ENCODE measurements at regions not wholly inside any gene's neighbourhood (a gene's known extent, or its start where the extent isn't known, plus 50 kb on each side); places are given as distances from the start of the nearest gene placed in this dataset.

- ATAC-seq (replicated peaks in 1 of 2) (no peak), DNase-seq (no peak)
- Mint-ChIP-seq H3K36me3 (ENCODE audit: insufficient read depth in 2 of 2) (peaks cover 0 to 4% of the 10 kb centered on the region in 2 donors), H3K27ac (no peak overlapping the region), H3K9me3 (peaks cover 4 to 5% of the 10 kb centered on the region in 2 donors), H3K4me1 (ENCODE audit: low read depth) (no peaks in the 10 kb centered on the region), H3K27me3 (ENCODE audit: low read depth) (no peaks in the 10 kb centered on the region), H3K4me3 (no peak overlapping the region)
These were observed 479.1 kb upstream of the USP15 start for GRCh38 chr12:61781021-61781581.

- H3K9me3 Mint-ChIP-seq, result peaks cover 3 to 4% of the 10 kb centered on the region in 2 donors
- no peak for ATAC-seq (replicated peaks in 1 of 2)
- H3K27ac Mint-ChIP-seq, result no peak overlapping the region
- H3K36me3 Mint-ChIP-seq (ENCODE audit: insufficient read depth in 2 of 2), result peaks cover 0 to 1% of the 10 kb centered on the region in 2 donors
- DNase-seq, result no peak
- H3K4me3 Mint-ChIP-seq, result no peak overlapping the region
- H3K27me3 Mint-ChIP-seq (ENCODE audit: low read depth), result no peaks in the 10 kb centered on the region
- H3K4me1 Mint-ChIP-seq (ENCODE audit: low read depth), result no peaks in the 10 kb centered on the region
These were observed 463.4 kb upstream of the USP15 start for GRCh38 chr12:61796846-61797245.

- H3K4me3 Mint-ChIP-seq, result no peak overlapping the region
- DNase-seq, result no peak
- no peaks in the 10 kb centered on the region for H3K27me3 Mint-ChIP-seq (ENCODE audit: low read depth)
- no peaks in the 10 kb centered on the region for H3K4me1 Mint-ChIP-seq (ENCODE audit: low read depth)
- no peak for ATAC-seq (replicated peaks in 1 of 2)
- peaks cover 3% of the 10 kb centered on the region in 2 donors for H3K9me3 Mint-ChIP-seq
- H3K27ac Mint-ChIP-seq, result no peak overlapping the region
- peaks cover 0 to 1% of the 10 kb centered on the region in 2 donors for H3K36me3 Mint-ChIP-seq (ENCODE audit: insufficient read depth in 2 of 2)
These were observed 462.9 kb upstream of the USP15 start for GRCh38 chr12:61797266-61797665.

GRCh38 chr12:61798778-61799177 is 461.4 kb upstream of the USP15 start:
- H3K27me3 Mint-ChIP-seq (ENCODE audit: low read depth), result no peaks in the 10 kb centered on the region
- peaks cover 3% of the 10 kb centered on the region in 2 donors for H3K9me3 Mint-ChIP-seq
- H3K4me1 Mint-ChIP-seq (ENCODE audit: low read depth), result no peaks in the 10 kb centered on the region
- H3K4me3 Mint-ChIP-seq, result no peak overlapping the region
- no peak for DNase-seq
- peaks cover 0 to 1% of the 10 kb centered on the region in 2 donors for H3K36me3 Mint-ChIP-seq (ENCODE audit: insufficient read depth in 2 of 2)
- no peak overlapping the region for H3K27ac Mint-ChIP-seq
- no peak for ATAC-seq (replicated peaks in 1 of 2)

- H3K9me3 Mint-ChIP-seq, result peaks cover 9 to 17% of the 10 kb centered on the region in 2 donors
- no peak overlapping the region for H3K27ac Mint-ChIP-seq
These were observed 455.9 kb upstream of the USP15 start for GRCh38 chr12:61804301-61804700.

GRCh38 chr12:61808856-61809255 is 451.3 kb upstream of the USP15 start:
- Mint-ChIP-seq H3K9me3 (peaks cover 6 to 16% of the 10 kb centered on the region in 2 donors), H3K27me3 (ENCODE audit: low read depth) (no peaks in the 10 kb centered on the region), H3K27ac (no peak overlapping the region), H3K4me3 (no peak overlapping the region), H3K4me1 (ENCODE audit: low read depth) (no peaks in the 10 kb centered on the region), H3K36me3 (ENCODE audit: insufficient read depth in 2 of 2) (no peaks in the 10 kb centered on the region)
- ATAC-seq (replicated peaks in 1 of 2), result no peak
- DNase-seq, result no peak

More at GRCh38 chr12:61804301-61804700, 455.9 kb upstream of the USP15 start:
- Mint-ChIP-seq H3K4me1 (ENCODE audit: low read depth) (no peaks in the 10 kb centered on the region), H3K36me3 (ENCODE audit: insufficient read depth in 2 of 2) (peaks cover 0 to 1% of the 10 kb centered on the region in 2 donors), H3K27me3 (ENCODE audit: low read depth) (no peaks in the 10 kb centered on the region), H3K4me3 (no peak overlapping the region)
- no peak for ATAC-seq (replicated peaks in 1 of 2)
- DNase-seq, result no peak

GRCh38 chr12:61810486-61810885 is 449.7 kb upstream of the USP15 start:
- Mint-ChIP-seq H3K36me3 (ENCODE audit: insufficient read depth in 2 of 2) (no peaks in the 10 kb centered on the region), H3K27me3 (ENCODE audit: low read depth) (no peaks in the 10 kb centered on the region), H3K4me3 (no peak overlapping the region), H3K27ac (no peak overlapping the region), H3K4me1 (ENCODE audit: low read depth) (no peaks in the 10 kb centered on the region), H3K9me3 (peaks cover 6 to 22% of the 10 kb centered on the region in 2 donors)
- no peak for ATAC-seq (replicated peaks in 1 of 2)
- DNase-seq, result no peak

GRCh38 chr12:61821381-61821780 is 438.8 kb upstream of the USP15 start:
- H3K9me3 Mint-ChIP-seq, result peaks cover 0 to 2% of the 10 kb centered on the region in 2 donors
- no peaks in the 10 kb centered on the region for H3K4me1 Mint-ChIP-seq (ENCODE audit: low read depth)
- H3K36me3 Mint-ChIP-seq (ENCODE audit: insufficient read depth in 2 of 2), result no peaks in the 10 kb centered on the region
- peaks cover 6% of the 10 kb centered on the region for H3K27me3 Mint-ChIP-seq (ENCODE audit: low read depth)
- no peak overlapping the region for H3K27ac Mint-ChIP-seq
- no peak for ATAC-seq (replicated peaks in 1 of 2)
- H3K4me3 Mint-ChIP-seq, result no peak overlapping the region
- no peak for DNase-seq

GRCh38 chr12:61823102-61823501 is 437.1 kb upstream of the USP15 start:
- Mint-ChIP-seq H3K4me3 (no peak overlapping the region), H3K27ac (no peak overlapping the region), H3K9me3 (peaks cover 0 to 2% of the 10 kb centered on the region in 2 donors), H3K36me3 (ENCODE audit: insufficient read depth in 2 of 2) (no peaks in the 10 kb centered on the region), H3K4me1 (ENCODE audit: low read depth) (no peaks in the 10 kb centered on the region), H3K27me3 (ENCODE audit: low read depth) (peaks cover 6% of the 10 kb centered on the region)
- ATAC-seq (replicated peaks in 1 of 2) (no peak), DNase-seq (no peak)

- no peaks in the 10 kb centered on the region for H3K36me3 Mint-ChIP-seq (ENCODE audit: insufficient read depth in 2 of 2)
- H3K4me1 Mint-ChIP-seq (ENCODE audit: low read depth), result no peaks in the 10 kb centered on the region
- H3K27ac Mint-ChIP-seq, result no peak overlapping the region
- H3K27me3 Mint-ChIP-seq (ENCODE audit: low read depth), result no peaks in the 10 kb centered on the region
- no peak overlapping the region for H3K4me3 Mint-ChIP-seq
- peaks cover 0 to 3% of the 10 kb centered on the region in 2 donors for H3K9me3 Mint-ChIP-seq
- DNase-seq (no peak), ATAC-seq (replicated peaks in 1 of 2) (no peak)
These were observed 413.4 kb upstream of the USP15 start for GRCh38 chr12:61846765-61847164.

- no peaks in the 10 kb centered on the region for H3K36me3 Mint-ChIP-seq (ENCODE audit: insufficient read depth in 2 of 2)
- ATAC-seq (replicated peaks in 1 of 2), result no peak
These were observed 411.3 kb upstream of the USP15 start for GRCh38 chr12:61848893-61849292.

GRCh38 chr12:61853945-61854344 is 406.3 kb upstream of the USP15 start:
- H3K4me1 Mint-ChIP-seq (ENCODE audit: low read depth), result no peaks in the 10 kb centered on the region
- no peaks in the 10 kb centered on the region for H3K27me3 Mint-ChIP-seq (ENCODE audit: low read depth)
- H3K4me3 Mint-ChIP-seq, result no peak overlapping the region
- H3K9me3 Mint-ChIP-seq, result peaks cover 10 to 13% of the 10 kb centered on the region in 2 donors
- no peak for ATAC-seq (replicated peaks in 1 of 2)
- DNase-seq, result no peak
- peak overlapping the region; percentile 43 for H3K27ac Mint-ChIP-seq
- no peaks in the 10 kb centered on the region for H3K36me3 Mint-ChIP-seq (ENCODE audit: insufficient read depth in 2 of 2)

More at GRCh38 chr12:61848893-61849292, 411.3 kb upstream of the USP15 start:
- Mint-ChIP-seq H3K27ac (no peak overlapping the region), H3K27me3 (ENCODE audit: low read depth) (no peaks in the 10 kb centered on the region), H3K4me3 (no peak overlapping the region), H3K9me3 (peaks cover 3 to 5% of the 10 kb centered on the region in 2 donors), H3K4me1 (ENCODE audit: low read depth) (no peaks in the 10 kb centered on the region)
- no peak for DNase-seq

GRCh38 chr12:61854902-61855301 is 405.3 kb upstream of the USP15 start:
- ATAC-seq (replicated peaks in 1 of 2) (no peak), DNase-seq (no peak)
- H3K4me1 Mint-ChIP-seq (ENCODE audit: low read depth), result no peaks in the 10 kb centered on the region
- H3K36me3 Mint-ChIP-seq (ENCODE audit: insufficient read depth in 2 of 2), result no peaks in the 10 kb centered on the region
- H3K27ac Mint-ChIP-seq, result no peak overlapping the region
- H3K9me3 Mint-ChIP-seq, result peaks cover 10 to 13% of the 10 kb centered on the region in 2 donors
- no peak overlapping the region for H3K4me3 Mint-ChIP-seq
- H3K27me3 Mint-ChIP-seq (ENCODE audit: low read depth), result no peaks in the 10 kb centered on the region

GRCh38 chr12:61857968-61858367 is 402.2 kb upstream of the USP15 start:
- Mint-ChIP-seq H3K27ac (no peak overlapping the region), H3K27me3 (ENCODE audit: low read depth) (peaks cover 3% of the 10 kb centered on the region), H3K36me3 (ENCODE audit: insufficient read depth in 2 of 2) (peaks cover 0 to under 1% of the 10 kb centered on the region in 2 donors), H3K4me3 (no peak overlapping the region), H3K9me3 (peaks cover 8 to 16% of the 10 kb centered on the region in 2 donors), H3K4me1 (ENCODE audit: low read depth) (no peaks in the 10 kb centered on the region)
- DNase-seq, result no peak
- ATAC-seq (replicated peaks in 1 of 2), result no peak

Data from activated T-cell treated with anti-CD3 and anti-CD28 coated beads, Interleukin-2, amount 50 U/mL, for 72 hours (primary cell).